K562 (cell line): ENCODE measurements at regions not wholly inside any gene's neighbourhood (a gene's known extent, or its start where the extent isn't known, plus 50 kb on each side); places are given as distances from the start of the nearest gene placed in this dataset.

Experiments used
- ATAC-seq: fragments of 200-7000 bp; cut with Tn5 transposase; 3 replicates; pipeline ENCODE4 v1.9.1; 2020; ENCODE audit warnings: moderate library complexity
- BruUV-seq: library from RNA; stranded (reverse); fragments of 400-500 nt; replicated peaks from 2 replicates; lab custom pipeline; 2021; lab: Mats Ljungman, UMichigan
- CTCF ChIA-PET: fragments of 300-600 bp; formaldehyde crosslinking; extraction: SDS; loops from one replicate; lab custom pipeline; 2021; ENCODE audit warnings: low intra/inter-chr PET ratio; lab: Yijun Ruan, JAX
- POLR2A ChIA-PET: fragments of 300-600, 350-650 bp; sonication (Branson Sonifier 250); formaldehyde crosslinking; extraction: SDS; loops from one replicate; lab custom pipeline; 2021; ENCODE audit warnings: antibody characterized with exemption, inconsistent platforms; lab: Yijun Ruan, JAX
- DNase-seq, 4 experiments: peaks; one replicate each; pipeline versions ENCODE4 v3.0.0 to v3.0.0-alpha.2; 2011 to 2018; ENCODE audit warnings: low spot score in 3 of 4, mixed read lengths in 3 of 4; ENCODE audit errors: extremely low read depth in 1 of 4
- FAIRE-seq: peaks from 2 replicates; lab custom pipeline; 2011; peaks lifted over from hg19 to GRCh38; lab: Jason Lieb, UNC
- H2AFZ ChIP-seq: 2 replicates; pipeline ENCODE4 v1.6.0; 2011; ENCODE audit warnings: low read depth, low read length, control low read depth, inconsistent platforms
- H3K27ac ChIP-seq: fragments of 200-600 bp; 3 replicates; pipeline ENCODE4 v1.8.0; 2011; ENCODE audit warnings: low read depth, mild to moderate bottlenecking, control low read depth, inconsistent platforms, low read length, moderate library complexity, mixed read lengths; ENCODE audit errors: extremely low read depth
- H3K27me3 ChIP-seq, 2 experiments: fragments of 300-600 bp in 1 of 2; 2 replicates in 1 of 2; 3 replicates in 1 of 2; pipeline versions ENCODE4 v1.6.0 to v1.8.0; 2011; ENCODE audit warnings: inconsistent platforms in 2 of 2, low read length in 2 of 2, mild to moderate bottlenecking in 1 of 2, mixed read lengths in 1 of 2, moderate library complexity in 1 of 2; ENCODE audit not compliant: control insufficient read depth in 2 of 2, insufficient read depth in 2 of 2
- H3K36me3 ChIP-seq: fragments of 300-600 bp; 3 replicates; pipeline ENCODE4 v1.8.0; 2011; ENCODE audit warnings: mild to moderate bottlenecking, low read length, inconsistent platforms; ENCODE audit not compliant: control insufficient read depth, insufficient read depth
- H3K4me1 ChIP-seq, 2 experiments: fragments of 200-600 bp in 1 of 2; replicated peaks in 1 of 2; 2 replicates in 1 of 2; 3 replicates in 1 of 2; pipeline versions ENCODE4 v1.5.1 to v1.8.0; 2011; ENCODE audit warnings: inconsistent platforms in 2 of 2, low read length in 2 of 2, mild to moderate bottlenecking in 1 of 2, mixed read lengths in 1 of 2, moderate library complexity in 1 of 2; ENCODE audit not compliant: control insufficient read depth in 2 of 2, insufficient read depth in 2 of 2
- H3K4me2 ChIP-seq: 2 replicates; pipeline ENCODE4 v1.6.1; 2011; ENCODE audit warnings: low read length, control low read depth, inconsistent platforms, mixed read lengths; ENCODE audit not compliant: insufficient read depth
- H3K4me3 ChIP-seq: fragments of 200-600 bp; sonication (generic), shearing (Covaris generic); 2 replicates; pipeline ENCODE4 v1.5.1; 2016; ENCODE audit warnings: control low read depth, inconsistent platforms
- H3K79me2 ChIP-seq: fragments of 200-600 bp; 3 replicates; pipeline ENCODE4 v1.8.0; 2011; ENCODE audit warnings: low read length, inconsistent platforms; ENCODE audit not compliant: control insufficient read depth, insufficient read depth
- H3K9ac ChIP-seq, 2 experiments: 2 replicates each; pipeline versions ENCODE4 v1.6.0 to v1.6.1; 2011; ENCODE audit warnings: low read depth in 2 of 2, low read length in 2 of 2, control low read depth in 1 of 2, inconsistent platforms in 1 of 2, mild to moderate bottlenecking in 1 of 2, mixed read lengths in 1 of 2; ENCODE audit not compliant: insufficient read depth in 1 of 2
- H3K9me1 ChIP-seq: one replicate; pipeline ENCODE4 v1.6.0; 2011; ENCODE audit warnings: inconsistent platforms, mild to moderate bottlenecking, low read length, moderate library complexity; ENCODE audit not compliant: control insufficient read depth, insufficient read depth
- H3K9me3 ChIP-seq: replicated peaks from 2 replicates; pipeline ENCODE4 v1.5.1; 2011; ENCODE audit warnings: low read depth, low read length, inconsistent platforms; ENCODE audit not compliant: control insufficient read depth, insufficient read depth
- H4K20me1 ChIP-seq: replicated peaks from 2 replicates; pipeline ENCODE4 v1.6.1; 2011; ENCODE audit warnings: low read length, inconsistent platforms, mixed read lengths; ENCODE audit not compliant: control insufficient read depth, insufficient read depth
- CEBPG ChIP-seq, 3 experiments: fragments of 200-800 bp in 1 of 3; sonication (Bioruptor generic) in 1 of 3; sonication (generic) in 1 of 3; formaldehyde crosslinking in 1 of 3; IDR thresholded peaks in 2 of 3; conservative IDR thresholded peaks in 1 of 3; 2 replicates each; pipeline versions ENCODE4 v1.6.1 to v1.8.0; 2016 to 2022; ENCODE audit warnings: missing compliant biosample characterization in 2 of 3, missing genetic modification characterization in 2 of 3, mild to moderate bottlenecking in 1 of 3, missing genetic modification reagents in 1 of 3
- EHMT2 ChIP-seq: fragments of 450-650 bp; IDR thresholded peaks from 2 replicates; pipeline ENCODE4 v1.6.1; 2018; ENCODE audit warnings: antibody characterized with exemption
- ILK ChIP-seq: fragments of 450-650 bp; IDR thresholded peaks from 2 replicates; pipeline ENCODE4 v1.6.1; 2016; ENCODE audit warnings: missing genetic modification characterization, low read depth, mild to moderate bottlenecking, missing compliant biosample characterization, moderate library complexity, borderline replicate concordance
- KDM1A ChIP-seq, 2 experiments: fragments of 450-650 bp; IDR thresholded peaks; 2 replicates each; pipeline ENCODE4 v1.6.1; 2016; ENCODE audit warnings: mild to moderate bottlenecking in 2 of 2
- NONO ChIP-seq, 2 experiments: fragments of 200-400 bp in 1 of 2; fragments of 450-650 bp in 1 of 2; formaldehyde crosslinking in 1 of 2; IDR thresholded peaks; 2 replicates each; pipeline ENCODE4 v1.6.1; 2017; ENCODE audit warnings: low read depth in 2 of 2, mild to moderate bottlenecking in 2 of 2, moderate library complexity in 2 of 2, low read length in 1 of 2
- PKNOX1 ChIP-seq: fragments of 450-650 bp; IDR thresholded peaks from 2 replicates; pipeline ENCODE4 v1.6.1; 2016
- STAT6 ChIP-seq: sonication (generic); formaldehyde crosslinking; IDR thresholded peaks from 2 replicates; pipeline ENCODE4 v1.8.1; 2023; ENCODE audit warnings: mild to moderate bottlenecking, missing genetic modification reagents
- ZHX1 ChIP-seq: fragments of 150-350 bp; conservative IDR thresholded peaks from 2 replicates; pipeline ENCODE4 v1.6.1; 2014; ENCODE audit warnings: low read length
- ZNF436 ChIP-seq: fragments of 250-450, 450-650 bp; sonication (Bioruptor Pico); formaldehyde crosslinking; IDR thresholded peaks from 2 replicates; pipeline ENCODE4 v1.7.0; 2020; ENCODE audit warnings: mild to moderate bottlenecking
- WGBS: fragments of 100-300 bp; shearing (Covaris generic); methylation state at CpG from one replicate; pipeline ENCODE4 v1.1.6; 2016; ENCODE audit warnings: low coverage, mixed read lengths; ENCODE audit not compliant: insufficient coverage; ENCODE audit errors: missing lambda C conversion rate; 5-methylcytosine and 5-hydroxymethylcytosine counted together
- in situ Hi-C: fragments of 300-500 bp; cut with MboI; formaldehyde crosslinking; loops from 4 replicates; pipeline ENCODE4 v1.15.0; 2018; ENCODE audit warnings: inconsistent platforms, mixed read lengths
- intact Hi-C: fragments of 100-400 bp; cut with micrococcal nuclease; formaldehyde crosslinking; loops from 2 replicates; pipeline ENCODE4 v1.14.2; 2022

- TF ChIP-seq ZHX1 (no peak), PKNOX1 (no peak), ZNF436 (no peak), STAT6 (CRISPR knock-in tag) (no peak)
These were observed 201.0 kb downstream of the CYRIA start (continued) for GRCh38 chr2:16464641-16465040.

- peaks cover 0 to 4% of the 10 kb centered on the region in 2 experiments; a peak in 1 of 5 replicates for H3K27me3 ChIP-seq
- H4K20me1 ChIP-seq: no peaks in the 10 kb centered on the region
- no peaks in the 10 kb centered on the region for H3K36me3 ChIP-seq
- TF ChIP-seq CEBPG (CRISPR knock-in tag; IDR thresholded peaks at IDR 0.05) (no peak), CEBPG (tag; conservative IDR thresholded peaks at IDR 0.05 in 1 of 2, IDR thresholded peaks at IDR 0.05 in 1 of 2) (peak; percentile 66 to 84), STAT6 (CRISPR knock-in tag) (no peak), KDM1A (IDR thresholded peaks at IDR 0.05) (no peak), NONO (IDR thresholded peaks at IDR 0.05; ENCODE audit: low read depth in 2 of 2, low read length in 1 of 2) (no peak), EHMT2 (no peak), ILK (tag) (no peak)
- FAIRE-seq (no peak), ATAC-seq (no peak), DNase-seq (no peak)
- H3K79me2 ChIP-seq: no peaks in the 10 kb centered on the region
- H3K27ac ChIP-seq: no peak overlapping the region
- no peak overlapping the region for H3K9ac ChIP-seq
- H3K9me1 ChIP-seq: no peaks in the 10 kb centered on the region
- POLR2A ChIA-PET: interaction anchor here (0.6 kb wide), 1 partner anchor 768 kb away, joined by 3 read pairs; no protein-coding TSS in a partner anchor
- H3K9me3 ChIP-seq: no peaks in the 10 kb centered on the region
- H3K4me2 ChIP-seq: no peak overlapping the region
- no peak overlapping the region for H2AFZ ChIP-seq
- CTCF ChIA-PET: no interaction called here
- H3K4me1 ChIP-seq: no peaks in the 10 kb centered on the region
- H3K4me3 ChIP-seq: no peak overlapping the region
- 1% methylated on average over 5 of the region's 5 CpGs for WGBS
- no TSS peak for BruUV-seq
- intact Hi-C loops (no loop called here), in situ Hi-C loops (no loop called here)
These were observed 202.7 kb downstream of the CYRIA start for GRCh38 chr2:16462958-16463357.
